GM11168 (cell line): ENCODE measurements at regions not wholly inside any gene's neighbourhood (a gene's known extent, or its start where the extent isn't known, plus 50 kb on each side); places are given as distances from the start of the nearest gene placed in this dataset.

ENCODE experiments used
- in situ Hi-C: fragments of 300-500 bp; cut with MboI; formaldehyde crosslinking; loops from one replicate; pipeline ENCODE4 v1.12.0; 2022; ENCODE audit warnings: low sequenced_read_pairs; ENCODE audit not compliant: unreplicated experiment

DNA sequence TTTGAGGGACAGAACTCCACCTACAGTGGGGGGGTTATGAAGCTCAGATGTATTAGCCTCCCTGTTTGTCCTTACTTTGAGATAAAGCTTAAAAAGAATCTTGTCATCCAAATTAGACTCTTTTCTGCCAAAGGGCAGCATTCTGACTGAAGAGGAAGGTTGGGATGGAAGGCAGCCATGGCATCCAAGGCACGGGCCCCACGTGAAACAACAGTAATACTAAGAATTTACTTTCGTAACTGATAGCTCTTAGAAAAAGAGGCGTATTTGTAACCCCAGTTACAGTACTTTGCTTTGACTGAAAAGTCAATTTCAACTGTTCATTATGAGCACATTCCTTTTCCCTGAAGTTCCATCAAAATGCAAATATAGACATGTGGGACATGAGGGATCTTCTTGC is 168.5 kb downstream of the ARRDC3 start:
- in situ Hi-C loops, result no loop called here
